Astrocyte (in vitro differentiated cells and primary cell): ENCODE measurements at regions not wholly inside any gene's neighbourhood (a gene's known extent, or its start where the extent isn't known, plus 50 kb on each side); places are given as distances from the start of the nearest gene placed in this dataset.

Source experiments
- DNase-seq: peaks from one replicate; pipeline ENCODE4 v3.0.0-alpha.2; 2010; ENCODE audit warnings: low read depth
- FAIRE-seq: peaks from 2 replicates; lab custom pipeline; 2011; peaks lifted over from hg19 to GRCh38; lab: Jason Lieb, UNC
- H2AFZ ChIP-seq: 2 replicates; pipeline ENCODE4 v1.6.0; 2012; ENCODE audit warnings: low read depth, low read length, inconsistent platforms
- H3K27ac ChIP-seq: 2 replicates; pipeline ENCODE4 v1.5.1; 2011; ENCODE audit warnings: low read depth, low read length, inconsistent platforms
- H3K27me3 ChIP-seq: 2 replicates; pipeline ENCODE4 v1.6.0; 2011; ENCODE audit warnings: low read length, inconsistent platforms; ENCODE audit not compliant: insufficient read depth
- H3K36me3 ChIP-seq: 2 replicates; pipeline ENCODE4 v1.5.1; 2011; ENCODE audit warnings: low read length, inconsistent platforms; ENCODE audit not compliant: insufficient read depth
- H3K4me1 ChIP-seq: 2 replicates; pipeline ENCODE4 v1.5.1; 2011; ENCODE audit warnings: low read length, inconsistent platforms; ENCODE audit not compliant: insufficient read depth
- H3K4me2 ChIP-seq: 2 replicates; pipeline ENCODE4 v1.6.0; 2012; ENCODE audit warnings: low read length, inconsistent platforms
- H3K4me3 ChIP-seq: 2 replicates; pipeline ENCODE4 v1.5.1; 2011; ENCODE audit warnings: low read depth, mild to moderate bottlenecking, low read length, inconsistent platforms; ENCODE audit not compliant: insufficient read depth
- H3K79me2 ChIP-seq: 2 replicates; pipeline ENCODE4 v1.6.0; 2012; ENCODE audit warnings: mild to moderate bottlenecking, low read length, inconsistent platforms; ENCODE audit not compliant: insufficient read depth
- H3K9ac ChIP-seq: 2 replicates; pipeline ENCODE4 v1.6.0; 2012; ENCODE audit warnings: mild to moderate bottlenecking, low read length, inconsistent platforms
- H3K9me3 ChIP-seq: 2 replicates; pipeline ENCODE4 v1.5.1; 2012; ENCODE audit warnings: low read depth, mild to moderate bottlenecking, low read length, inconsistent platforms; ENCODE audit not compliant: insufficient read depth
- H4K20me1 ChIP-seq: 2 replicates; pipeline ENCODE4 v1.6.0; 2012; ENCODE audit warnings: low read length, inconsistent platforms; ENCODE audit not compliant: insufficient read depth
- H3K27ac Mint-ChIP-seq: one replicate; pipeline ENCODE4 v1.8.0; 2021; ENCODE audit warnings: mild to moderate bottlenecking, mixed read lengths; ENCODE audit not compliant: unreplicated experiment
- H3K27me3 Mint-ChIP-seq: one replicate; pipeline ENCODE4 v1.8.0; 2021; ENCODE audit warnings: low read depth, mixed read lengths; ENCODE audit not compliant: unreplicated experiment
- H3K36me3 Mint-ChIP-seq: one replicate; pipeline ENCODE4 v1.8.0; 2021; ENCODE audit warnings: low read depth, mixed read lengths; ENCODE audit not compliant: unreplicated experiment
- H3K4me1 Mint-ChIP-seq: one replicate; pipeline ENCODE4 v1.8.0; 2021; ENCODE audit warnings: low read depth, mixed read lengths; ENCODE audit not compliant: unreplicated experiment
- H3K4me3 Mint-ChIP-seq: one replicate; pipeline ENCODE4 v1.8.0; 2021; ENCODE audit warnings: mild to moderate bottlenecking, moderate library complexity, mixed read lengths; ENCODE audit not compliant: unreplicated experiment
- H3K9me3 Mint-ChIP-seq: one replicate; pipeline ENCODE4 v1.8.0; 2021; ENCODE audit warnings: mild to moderate bottlenecking, mixed read lengths; ENCODE audit not compliant: unreplicated experiment
- CTCF ChIP-seq: IDR thresholded peaks from 2 replicates; pipeline ENCODE4 v1.5.1; 2011; ENCODE audit warnings: low read depth, mild to moderate bottlenecking, inconsistent platforms, low read length, moderate library complexity; ENCODE audit not compliant: insufficient read depth
- EZH2 ChIP-seq: IDR thresholded peaks from 2 replicates; pipeline ENCODE4 v1.6.1; 2012; ENCODE audit warnings: mild to moderate bottlenecking, low read length, inconsistent platforms; ENCODE audit not compliant: insufficient read depth

GRCh38 chr10:78173360-78174015 is 139.8 kb downstream of the RPS24 start:
- H3K4me1 Mint-ChIP-seq, result peaks cover 16% of the 10 kb centered on the region
- peaks cover 4% of the 10 kb centered on the region for H3K4me1 ChIP-seq
- peaks cover 30% of the 10 kb centered on the region for H3K27me3 ChIP-seq
- no peaks in the 10 kb centered on the region for H4K20me1 ChIP-seq
- H3K27ac ChIP-seq, result no peak overlapping the region
- FAIRE-seq, result no peak
- no peak overlapping the region for H3K27ac Mint-ChIP-seq
- no peaks in the 10 kb centered on the region for H3K79me2 ChIP-seq
- no peak overlapping the region for H3K4me3 ChIP-seq
- peaks cover 1% of the 10 kb centered on the region for H3K36me3 Mint-ChIP-seq
- TF ChIP-seq EZH2 (no peak), CTCF (no peak)
- H3K36me3 ChIP-seq, result no peaks in the 10 kb centered on the region
- H2AFZ ChIP-seq, result no peak overlapping the region
- no peaks in the 10 kb centered on the region for H3K9me3 ChIP-seq
- H3K9ac ChIP-seq, result no peak overlapping the region
- no peak overlapping the region for H3K4me2 ChIP-seq
- H3K9me3 Mint-ChIP-seq, result peaks cover 4% of the 10 kb centered on the region
- no peak overlapping the region for H3K4me3 Mint-ChIP-seq
- H3K27me3 Mint-ChIP-seq, result peaks cover 39% of the 10 kb centered on the region
- no peak for DNase-seq

GRCh38 chr10:78175444-78176015 is 141.9 kb downstream of the RPS24 start:
- Mint-ChIP-seq H3K27ac (no peak overlapping the region), H3K36me3 (peaks cover 4% of the 10 kb centered on the region), H3K4me3 (no peak overlapping the region), H3K9me3 (peaks cover 2% of the 10 kb centered on the region), H3K27me3 (peaks cover 54% of the 10 kb centered on the region), H3K4me1 (peaks cover 11% of the 10 kb centered on the region)
- Histone ChIP-seq H3K27ac (no peak overlapping the region), H2AFZ (no peak overlapping the region), H3K4me1 (peaks cover 4% of the 10 kb centered on the region), H3K4me2 (no peak overlapping the region), H3K9me3 (no peaks in the 10 kb centered on the region), H4K20me1 (no peaks in the 10 kb centered on the region), H3K27me3 (peaks cover 44% of the 10 kb centered on the region), H3K4me3 (no peak overlapping the region), H3K79me2 (no peaks in the 10 kb centered on the region), H3K9ac (no peak overlapping the region), H3K36me3 (no peaks in the 10 kb centered on the region)
- TF ChIP-seq EZH2 (no peak), CTCF (no peak)
- DNase-seq (no peak), FAIRE-seq (no peak)
